ENCODE measurements at regions not wholly inside any gene's neighbourhood (a gene's known extent, or its start where the extent isn't known, plus 50 kb on each side); places are given as distances from the start of the nearest gene placed in this dataset.

- Histone ChIP-seq H3K27me3 (ENCODE audit: control insufficient read depth in 4 of 4, insufficient read depth in 4 of 4, low read length in 3 of 4) (no peaks in the 10 kb centered on the region), H3K9me3 (ENCODE audit: control insufficient read depth in 4 of 4, low read length in 3 of 4) (no peaks in the 10 kb centered on the region), H3K36me3 (ENCODE audit: control insufficient read depth in 4 of 4, insufficient read depth in 3 of 4, low read depth in 1 of 4, low read length in 3 of 4) (no peaks in the 10 kb centered on the region), H3K4me3 (ENCODE audit: low read depth in 1 of 3, low read length in 3 of 3) (no peak overlapping the region), H3K9ac (ENCODE audit: low read depth in 1 of 2, low read length in 2 of 2) (no peak overlapping the region), H3K4me1 (ENCODE audit: control insufficient read depth in 4 of 4, insufficient read depth in 4 of 4, low read length in 3 of 4) (no peaks in the 10 kb centered on the region), H3K27ac (ENCODE audit: low read depth in 1 of 2, low read length in 2 of 2) (no peak overlapping the region)
- 93% methylated on average over 5 of the region's 5 CpGs for WGBS
- TF ChIP-seq ZBTB33 (IDR thresholded peaks at IDR 0.05) (no peak), HNF4A (conservative IDR thresholded peaks at IDR 0.05) (no peak), JUND (IDR thresholded peaks at IDR 0.05) (no peak), RAD21 (IDR thresholded peaks at IDR 0.05) (no peak), ATF3 (IDR thresholded peaks at IDR 0.05) (no peak), FOXA2 (IDR thresholded peaks at IDR 0.05) (no peak), REST (IDR thresholded peaks at IDR 0.05) (no peak), SP1 (IDR thresholded peaks at IDR 0.05) (no peak), MAX (IDR thresholded peaks at IDR 0.05) (no peak), EGR1 (IDR thresholded peaks at IDR 0.05; ENCODE audit: low read depth in 2 of 2) (no peak), HNF4G (IDR thresholded peaks at IDR 0.05) (no peak), TAF1 (conservative IDR thresholded peaks at IDR 0.05) (no peak), YY1 (IDR thresholded peaks at IDR 0.05) (no peak), RXRA (IDR thresholded peaks at IDR 0.05) (no peak), CTCF (IDR thresholded peaks at IDR 0.05; ENCODE audit: low read depth, low read length, missing input control) (no peak), NR2F2 (IDR thresholded peaks at IDR 0.05) (no peak), GABPA (IDR thresholded peaks at IDR 0.05 in 1 of 2, conservative IDR thresholded peaks at IDR 0.05 in 1 of 2) (no peak)
- no peak for DNase-seq (ENCODE audit: low spot score)
Measured at GRCh38 chr3:187906920-187907319, 161.7 kb upstream of the BCL6 start.

- H3K36me3 ChIP-seq (ENCODE audit: control insufficient read depth in 4 of 4, insufficient read depth in 3 of 4, low read depth in 1 of 4, low read length in 3 of 4): no peaks in the 10 kb centered on the region
- H3K27ac ChIP-seq (ENCODE audit: low read depth in 1 of 2, low read length in 2 of 2): no peak overlapping the region
- no peak overlapping the region for H3K4me3 ChIP-seq (ENCODE audit: low read depth in 1 of 3, low read length in 3 of 3)
- DNase-seq (ENCODE audit: low spot score): no peak
- H3K9ac ChIP-seq (ENCODE audit: low read depth in 1 of 2, low read length in 2 of 2): no peak overlapping the region
- H3K4me1 ChIP-seq (ENCODE audit: control insufficient read depth in 4 of 4, insufficient read depth in 4 of 4, low read length in 3 of 4): no peaks in the 10 kb centered on the region
- H3K9me3 ChIP-seq (ENCODE audit: control insufficient read depth in 4 of 4, low read length in 3 of 4): no peaks in the 10 kb centered on the region
- no peaks in the 10 kb centered on the region for H3K27me3 ChIP-seq (ENCODE audit: control insufficient read depth in 4 of 4, insufficient read depth in 4 of 4, low read length in 3 of 4)
- no peak for TF ChIP-seq GABPA (IDR thresholded peaks at IDR 0.05 in 1 of 2, conservative IDR thresholded peaks at IDR 0.05 in 1 of 2)
Measured at GRCh38 chr3:187909866-187910265, 164.6 kb upstream of the BCL6 start.

All from liver (tissue), 8 donors.